GM19324 (cell line): ENCODE measurements at regions not wholly inside any gene's neighbourhood (a gene's known extent, or its start where the extent isn't known, plus 50 kb on each side); places are given as distances from the start of the nearest gene placed in this dataset.

Experiments
- ATAC-seq: cut with Tn5 transposase; IDR thresholded peaks from one replicate; pipeline ENCODE4 v1.9.1; 2021; ENCODE audit warnings: mild to moderate bottlenecking, moderate library complexity; ENCODE audit not compliant: unreplicated experiment, low FRiP score

- ATAC-seq, result no peak
Measured at GRCh38 chr6:26304797-26305640, 60.0 kb upstream of the BTN3A2 start.

- ATAC-seq, result no peak
Measured at GRCh38 chr6:26305641-26305969, 59.4 kb upstream of the BTN3A2 start.

GRCh38 chr6:26306232-26306631, 58.8 kb upstream of the BTN3A2 start:
- ATAC-seq, result no peak

- no peak for ATAC-seq
Measured at GRCh38 chr6:26307850-26308249, 57.1 kb upstream of the BTN3A2 start.

GRCh38 chr6:26309731-26310142, 55.3 kb upstream of the BTN3A2 start:
- ATAC-seq, result peak; percentile 33

GRCh38 chr6:26311012-26311384, 54.0 kb upstream of the BTN3A2 start:
- no peak for ATAC-seq

GRCh38 chr6:26311385-26312095, 53.5 kb upstream of the BTN3A2 start:
- ATAC-seq, result no peak

GRCh38 chr6:26312096-26312463, 52.9 kb upstream of the BTN3A2 start:
- no peak for ATAC-seq

- ATAC-seq, result no peak
Measured at GRCh38 chr6:26312501-26313397, 52.2 kb upstream of the BTN3A2 start.
